ENCODE measurements at regions not wholly inside any gene's neighbourhood (a gene's known extent, or its start where the extent isn't known, plus 50 kb on each side); places are given as distances from the start of the nearest gene placed in this dataset.

GRCh38 chr13:43959291-43959690 is 79.6 kb downstream of the LACC1 start:
- no peaks in the 10 kb centered on the region for H3K27me3 ChIP-seq (ENCODE audit: control insufficient read depth, insufficient read depth, low read length)
- DNase-seq (peak in 1 of 5 donors; percentile 37), FAIRE-seq (no peak)
- H3K4me3 ChIP-seq (ENCODE audit: low read length in 3 of 3) = no peak overlapping the region
- H3K27ac ChIP-seq (ENCODE audit: low read depth in 2 of 2, low read length in 2 of 2) = no peak overlapping the region
- no peaks in the 10 kb centered on the region for H3K9me3 ChIP-seq (ENCODE audit: control insufficient read depth in 2 of 3, insufficient read depth in 1 of 3, low read length in 3 of 3)
- no peak overlapping the region for H3K9ac ChIP-seq (ENCODE audit: low read length in 3 of 3)
- intact Hi-C loops (cut with DNase I) = no loop called here
- no peaks in the 10 kb centered on the region for H3K4me1 ChIP-seq (ENCODE audit: control insufficient read depth in 2 of 3, insufficient read depth in 2 of 3, low read depth in 1 of 3, low read length in 3 of 3)
- no peaks in the 10 kb centered on the region for H3K36me3 ChIP-seq (ENCODE audit: control insufficient read depth in 2 of 3, insufficient read depth in 3 of 3, low read length in 3 of 3)
- TF ChIP-seq, protein P1, sequence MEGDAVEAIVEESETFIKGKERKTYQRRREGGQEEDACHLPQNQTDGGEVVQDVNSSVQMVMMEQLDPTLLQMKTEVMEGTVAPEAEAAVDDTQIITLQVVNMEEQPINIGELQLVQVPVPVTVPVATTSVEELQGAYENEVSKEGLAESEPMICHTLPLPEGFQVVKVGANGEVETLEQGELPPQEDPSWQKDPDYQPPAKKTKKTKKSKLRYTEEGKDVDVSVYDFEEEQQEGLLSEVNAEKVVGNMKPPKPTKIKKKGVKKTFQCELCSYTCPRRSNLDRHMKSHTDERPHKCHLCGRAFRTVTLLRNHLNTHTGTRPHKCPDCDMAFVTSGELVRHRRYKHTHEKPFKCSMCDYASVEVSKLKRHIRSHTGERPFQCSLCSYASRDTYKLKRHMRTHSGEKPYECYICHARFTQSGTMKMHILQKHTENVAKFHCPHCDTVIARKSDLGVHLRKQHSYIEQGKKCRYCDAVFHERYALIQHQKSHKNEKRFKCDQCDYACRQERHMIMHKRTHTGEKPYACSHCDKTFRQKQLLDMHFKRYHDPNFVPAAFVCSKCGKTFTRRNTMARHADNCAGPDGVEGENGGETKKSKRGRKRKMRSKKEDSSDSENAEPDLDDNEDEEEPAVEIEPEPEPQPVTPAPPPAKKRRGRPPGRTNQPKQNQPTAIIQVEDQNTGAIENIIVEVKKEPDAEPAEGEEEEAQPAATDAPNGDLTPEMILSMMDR (IDR thresholded peaks at IDR 0.05; ENCODE audit: borderline replicate concordance, extremely low read depth, insufficient read depth) = no peak

DNA sequence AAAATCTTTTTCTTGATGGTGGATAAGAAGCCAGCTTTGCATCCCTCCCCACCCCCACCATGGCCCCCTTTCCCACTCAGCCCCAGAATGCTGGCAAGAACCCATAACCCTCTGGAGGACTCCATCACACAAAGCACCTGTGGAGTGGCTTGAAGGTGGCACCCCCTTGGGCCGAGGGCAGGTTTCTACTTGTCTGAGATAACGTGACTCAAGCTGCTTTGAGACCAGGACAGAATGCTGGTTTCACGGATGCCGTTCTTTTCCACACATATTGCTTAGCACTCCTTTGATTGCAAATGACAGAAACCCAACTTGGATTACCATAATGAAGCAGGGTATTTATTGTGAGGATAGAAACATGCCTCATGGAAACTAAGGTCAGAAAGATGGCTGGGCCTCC is 82.2 kb downstream of the LACC1 start:
- no peak overlapping the region for H3K9ac ChIP-seq (ENCODE audit: low read length in 3 of 3)
- no peak overlapping the region for H3K4me3 ChIP-seq (ENCODE audit: low read length in 3 of 3)

GRCh38 chr13:43963726-43964125 is 84.0 kb downstream of the LACC1 start:
- Histone ChIP-seq H3K4me1 (ENCODE audit: control insufficient read depth in 2 of 3, insufficient read depth in 2 of 3, low read depth in 1 of 3, low read length in 3 of 3) (no peaks in the 10 kb centered on the region), H3K27ac (ENCODE audit: low read depth in 2 of 2, low read length in 2 of 2) (no peak overlapping the region), H3K9ac (ENCODE audit: low read length in 3 of 3) (no peak overlapping the region), H3K4me3 (ENCODE audit: low read length in 3 of 3) (no peak overlapping the region), H3K36me3 (ENCODE audit: control insufficient read depth in 2 of 3, insufficient read depth in 3 of 3, low read length in 3 of 3) (no peaks in the 10 kb centered on the region), H3K27me3 (ENCODE audit: control insufficient read depth, insufficient read depth, low read length) (no peaks in the 10 kb centered on the region), H3K9me3 (ENCODE audit: control insufficient read depth in 2 of 3, insufficient read depth in 1 of 3, low read length in 3 of 3) (no peaks in the 10 kb centered on the region)
- FAIRE-seq (no peak), DNase-seq (no peak)
- intact Hi-C loops (cut with DNase I) = no loop called here
- TF ChIP-seq, protein P1 (IDR thresholded peaks at IDR 0.05; ENCODE audit: borderline replicate concordance, extremely low read depth, insufficient read depth) = no peak

More for the DNA sequence above, 82.2 kb downstream of the LACC1 start:
- Histone ChIP-seq H3K9me3 (ENCODE audit: control insufficient read depth in 2 of 3, insufficient read depth in 1 of 3, low read length in 3 of 3) (no peaks in the 10 kb centered on the region), H3K27me3 (ENCODE audit: control insufficient read depth, insufficient read depth, low read length) (no peaks in the 10 kb centered on the region), H3K4me1 (ENCODE audit: control insufficient read depth in 2 of 3, insufficient read depth in 2 of 3, low read depth in 1 of 3, low read length in 3 of 3) (no peaks in the 10 kb centered on the region), H3K27ac (ENCODE audit: low read depth in 2 of 2, low read length in 2 of 2) (no peak overlapping the region), H3K36me3 (ENCODE audit: control insufficient read depth in 2 of 3, insufficient read depth in 3 of 3, low read length in 3 of 3) (no peaks in the 10 kb centered on the region)
- DNase-seq = no peak
- TF ChIP-seq, protein P1 (IDR thresholded peaks at IDR 0.05; ENCODE audit: borderline replicate concordance, extremely low read depth, insufficient read depth) = no peak
- no peak for FAIRE-seq
- intact Hi-C loops (cut with DNase I) = no loop called here

All from kidney (tissue), 13 donors.